ENCODE measurements at regions not wholly inside any gene's neighbourhood (a gene's known extent, or its start where the extent isn't known, plus 50 kb on each side); places are given as distances from the start of the nearest gene placed in this dataset.

DNA sequence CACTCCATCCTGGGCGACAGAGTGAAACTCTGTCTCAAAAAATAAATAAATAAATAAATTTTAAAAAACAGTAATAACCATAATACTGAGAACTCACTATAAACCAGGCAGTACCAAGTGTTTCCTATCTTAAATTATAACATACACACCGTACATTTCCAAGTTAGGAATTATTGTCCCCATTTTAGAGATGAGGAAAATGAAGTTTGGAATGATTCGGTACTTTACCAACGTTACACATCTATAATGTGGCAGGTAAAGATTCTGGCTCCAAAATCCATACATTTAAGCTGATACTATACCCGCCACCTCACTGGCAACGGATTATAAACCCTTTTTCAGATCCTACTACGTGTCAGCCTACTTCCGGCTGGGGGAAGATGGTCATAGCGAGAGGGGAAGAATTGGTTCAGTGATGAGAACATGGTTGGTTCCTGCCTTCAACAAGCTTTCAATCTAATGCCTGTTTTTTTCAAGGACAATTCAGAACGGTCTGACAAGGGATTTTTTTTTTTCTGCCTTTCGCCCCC is 105.9 kb upstream of the ATF7IP start:
- TF ChIP-seq POLR2A (IDR thresholded peaks at IDR 0.05; ENCODE audit: low read length) (no peak), GATA1 (IDR thresholded peaks at IDR 0.05; ENCODE audit: low read depth, low read length) (no peak)
